Trophoblast cell (in vitro differentiated cells and primary cell): ENCODE measurements at regions not wholly inside any gene's neighbourhood (a gene's known extent, or its start where the extent isn't known, plus 50 kb on each side); places are given as distances from the start of the nearest gene placed in this dataset.

Experiments
- DNase-seq, 2 donors: peaks; one replicate each; pipeline ENCODE4 v3.0.0-alpha.2; 2016
- H2AFZ ChIP-seq: 2 replicates; pipeline ENCODE4 v1.6.1; 2013; ENCODE audit warnings: low read length, moderate library complexity, mild to moderate bottlenecking; ENCODE audit not compliant: insufficient read depth, poor library complexity
- H2AK5ac ChIP-seq: 2 replicates; pipeline ENCODE4 v1.6.1; 2013; ENCODE audit warnings: mild to moderate bottlenecking, low read length
- H2BK120ac ChIP-seq: 2 replicates; pipeline ENCODE4 v1.6.1; 2013; ENCODE audit warnings: low read length, mild to moderate bottlenecking, moderate library complexity; ENCODE audit not compliant: insufficient read depth, poor library complexity
- H2BK12ac ChIP-seq: 2 replicates; pipeline ENCODE4 v1.6.1; 2013; ENCODE audit warnings: mild to moderate bottlenecking, low read length, moderate library complexity
- H2BK5ac ChIP-seq: 2 replicates; pipeline ENCODE4 v1.6.1; 2013; ENCODE audit warnings: low read length, low read depth, moderate library complexity, mild to moderate bottlenecking; ENCODE audit not compliant: poor library complexity
- H3K14ac ChIP-seq: 2 replicates; pipeline ENCODE4 v1.6.1; 2013; ENCODE audit warnings: mild to moderate bottlenecking, low read length
- H3K18ac ChIP-seq: 2 replicates; pipeline ENCODE4 v1.6.1; 2013; ENCODE audit warnings: mild to moderate bottlenecking, low read length
- H3K23ac ChIP-seq: 2 replicates; pipeline ENCODE4 v1.6.1; 2013; ENCODE audit warnings: low read length
- H3K27ac ChIP-seq: 2 replicates; pipeline ENCODE4 v1.5.1; 2013; ENCODE audit warnings: low read depth, mild to moderate bottlenecking, inconsistent platforms, low read length, moderate library complexity
- H3K27me3 ChIP-seq: 2 replicates; pipeline ENCODE4 v1.6.1; 2013; ENCODE audit warnings: inconsistent platforms, mild to moderate bottlenecking, low read length, moderate library complexity; ENCODE audit not compliant: insufficient read depth
- H3K36me3 ChIP-seq, 2 experiments: 1 replicate in 1 of 2; 2 replicates in 1 of 2; pipeline ENCODE4 v1.6.1; 2013; ENCODE audit warnings: low read length in 2 of 2, mild to moderate bottlenecking in 2 of 2, moderate library complexity in 1 of 2; ENCODE audit not compliant: insufficient read depth in 2 of 2, control insufficient read depth in 1 of 2
- H3K4ac ChIP-seq: 2 replicates; pipeline ENCODE4 v1.6.1; 2013; ENCODE audit warnings: low read depth, mild to moderate bottlenecking, low read length, moderate library complexity
- H3K4me1 ChIP-seq, 2 experiments: 1 replicate in 1 of 2; 2 replicates in 1 of 2; pipeline ENCODE4 v1.6.1; 2013; ENCODE audit warnings: low read length in 2 of 2, mild to moderate bottlenecking in 2 of 2, moderate library complexity in 1 of 2; ENCODE audit not compliant: insufficient read depth in 2 of 2, control insufficient read depth in 1 of 2
- H3K4me2 ChIP-seq: 2 replicates; pipeline ENCODE4 v1.6.1; 2013; ENCODE audit warnings: inconsistent platforms, mild to moderate bottlenecking, low read length, moderate library complexity
- H3K4me3 ChIP-seq: 2 replicates; pipeline ENCODE4 v1.5.1; 2013; ENCODE audit warnings: mild to moderate bottlenecking, low read depth, low read length, inconsistent platforms
- H3K79me1 ChIP-seq: one replicate; pipeline ENCODE4 v1.6.1; 2013; ENCODE audit warnings: low read length
- H3K79me2 ChIP-seq: 2 replicates; pipeline ENCODE4 v1.6.1; 2013; ENCODE audit warnings: low read length, mild to moderate bottlenecking; ENCODE audit not compliant: control insufficient read depth, insufficient read depth, poor library complexity
- H3K9ac ChIP-seq: 2 replicates; pipeline ENCODE4 v1.6.1; 2013; ENCODE audit warnings: mild to moderate bottlenecking, low read length
- H3K9me3 ChIP-seq: 2 replicates; pipeline ENCODE4 v1.6.1; 2013; ENCODE audit warnings: low read depth, mild to moderate bottlenecking, control low read depth, inconsistent platforms, low read length; ENCODE audit not compliant: insufficient read depth
- H4K12ac ChIP-seq: 2 replicates; pipeline ENCODE4 v1.6.1; 2013; ENCODE audit warnings: low read depth, mild to moderate bottlenecking, low read length, moderate library complexity
- H4K8ac ChIP-seq: 2 replicates; pipeline ENCODE4 v1.6.1; 2013; ENCODE audit warnings: low read depth, mild to moderate bottlenecking, low read length, moderate library complexity
- H4K91ac ChIP-seq: one replicate; pipeline ENCODE4 v1.6.1; 2013; ENCODE audit warnings: low read depth, mild to moderate bottlenecking, low read length, moderate library complexity
- WGBS: extraction: QIAGEN DNeasy Blood & Tissue Kit; methylation state at CpG from one replicate; pipeline ENCODE4 v1.1.7; 2013; ENCODE audit warnings: missing lambda C conversion rate; ENCODE audit not compliant: insufficient read length, insufficient coverage; ENCODE audit errors: extremely low coverage; 5-methylcytosine and 5-hydroxymethylcytosine counted together

DNA sequence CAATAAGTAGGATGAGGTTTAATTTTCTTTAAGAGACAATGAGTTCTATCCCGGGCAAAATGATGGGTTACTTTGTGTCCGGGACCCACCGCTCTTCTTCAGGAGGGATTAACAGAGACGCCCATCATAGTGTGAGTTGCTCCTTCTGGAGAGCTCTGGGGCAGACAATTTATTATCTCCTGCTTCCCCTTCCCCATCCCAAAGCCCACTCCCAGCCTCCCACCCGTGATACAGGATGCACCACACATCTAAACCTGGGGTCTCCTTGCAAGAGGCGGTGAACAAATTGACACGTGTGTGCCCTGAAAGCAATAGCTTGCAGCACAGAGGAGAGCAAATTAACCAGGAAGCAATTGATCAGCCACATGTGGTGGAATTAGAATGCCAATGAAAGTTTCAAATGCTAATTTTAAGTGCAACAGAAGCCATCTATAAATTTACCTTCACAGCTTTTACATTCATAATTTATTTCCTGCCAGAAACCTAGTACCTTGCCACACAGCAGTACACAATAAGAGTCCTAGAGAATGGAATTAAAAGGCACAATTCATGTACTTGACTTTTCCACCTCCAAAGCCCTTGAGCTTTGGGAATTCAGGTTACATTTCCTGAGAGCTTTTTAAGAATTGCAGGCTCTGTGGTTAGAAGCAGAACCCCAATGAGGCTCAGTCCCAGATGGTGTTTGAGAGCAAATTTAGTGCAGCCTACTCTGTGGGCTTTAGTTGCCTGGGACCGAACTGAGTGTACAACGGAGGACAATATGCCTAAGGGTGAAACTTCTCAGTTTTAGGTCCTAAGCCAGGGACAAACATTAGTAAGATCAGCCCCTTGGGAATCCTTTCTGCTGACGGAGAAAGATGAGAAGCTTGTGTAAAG, 399.6 kb downstream of the MED10 start:
- no peak overlapping the region for H2AFZ ChIP-seq
- no peaks in the 10 kb centered on the region for H3K27me3 ChIP-seq
- no CpG with 5 or more reads among the region's 10 CpGs for WGBS
- no peaks in the 10 kb centered on the region for H3K79me1 ChIP-seq
- no peak overlapping the region for H2AK5ac ChIP-seq
- no peak overlapping the region for H4K8ac ChIP-seq
- no peak overlapping the region for H4K12ac ChIP-seq
- no peak overlapping the region for H3K4ac ChIP-seq
- H3K23ac ChIP-seq, result no peak overlapping the region
- peaks cover 2% of the 10 kb centered on the region for H3K9me3 ChIP-seq
- no peaks in the 10 kb centered on the region for H3K79me2 ChIP-seq
- no peak overlapping the region for H2BK120ac ChIP-seq
- no peak overlapping the region for H3K4me2 ChIP-seq
- H3K4me1 ChIP-seq, result peaks cover 5 to 10% of the 10 kb centered on the region in 2 experiments
- no peaks in the 10 kb centered on the region for H3K36me3 ChIP-seq
- no peak overlapping the region for H3K4me3 ChIP-seq
- no peak overlapping the region for H3K18ac ChIP-seq
- H2BK5ac ChIP-seq, result no peak overlapping the region
- no peak overlapping the region for H4K91ac ChIP-seq
- H3K9ac ChIP-seq, result no peak overlapping the region
- no peak overlapping the region for H3K14ac ChIP-seq
- H3K27ac ChIP-seq, result no peak overlapping the region
- no peak for DNase-seq
- H2BK12ac ChIP-seq, result no peak overlapping the region

DNA sequence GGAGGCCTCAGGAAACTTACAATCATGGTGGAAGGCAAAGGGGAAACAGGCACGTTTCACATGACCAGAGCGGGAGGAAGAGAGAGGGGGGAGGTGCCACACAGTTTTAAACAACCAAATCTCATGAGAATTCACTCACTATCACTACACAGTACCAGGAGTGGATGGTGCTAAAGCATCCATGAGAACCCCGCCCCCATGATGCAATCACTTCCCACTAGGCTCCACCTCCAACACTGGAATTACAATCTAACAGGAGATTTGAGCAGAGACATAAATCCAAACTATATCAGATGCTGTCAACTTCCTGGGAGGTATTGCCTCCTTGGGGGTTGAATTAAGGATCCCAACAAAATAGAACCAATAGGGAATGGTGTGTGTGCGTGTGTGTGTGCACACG, 407.1 kb downstream of the MED10 start:
- H4K91ac ChIP-seq, result no peak overlapping the region
- no peak overlapping the region for H2BK5ac ChIP-seq
- no peaks in the 10 kb centered on the region for H3K79me1 ChIP-seq
- H2BK120ac ChIP-seq, result no peak overlapping the region
- H4K12ac ChIP-seq, result no peak overlapping the region
- no peak overlapping the region for H3K9ac ChIP-seq
- no peak overlapping the region for H4K8ac ChIP-seq
- H3K14ac ChIP-seq, result no peak overlapping the region
- H3K4me2 ChIP-seq, result no peak overlapping the region
- H2AFZ ChIP-seq, result no peak overlapping the region
- H3K23ac ChIP-seq, result no peak overlapping the region
- H2AK5ac ChIP-seq, result no peak overlapping the region
- no peak overlapping the region for H3K4me3 ChIP-seq
- no peaks in the 10 kb centered on the region for H3K36me3 ChIP-seq
- no peak overlapping the region for H3K27ac ChIP-seq
- no peak overlapping the region for H3K4ac ChIP-seq
- H3K27me3 ChIP-seq, result no peaks in the 10 kb centered on the region
- H3K9me3 ChIP-seq, result no peaks in the 10 kb centered on the region
- no peaks in the 10 kb centered on the region for H3K79me2 ChIP-seq
- no peak overlapping the region for H2BK12ac ChIP-seq
- DNase-seq, result no peak
- no peak overlapping the region for H3K18ac ChIP-seq
- H3K4me1 ChIP-seq, result no peaks in the 10 kb centered on the region
- no CpG with 5 or more reads among the region's 5 CpGs for WGBS

- no peaks in the 10 kb centered on the region for H3K27me3 ChIP-seq
- DNase-seq, result peak in 1 of 2 donors; percentile 28
- no peak overlapping the region for H2AFZ ChIP-seq
- H3K4me1 ChIP-seq, result no peaks in the 10 kb centered on the region
- no peak overlapping the region for H3K18ac ChIP-seq
- H3K4ac ChIP-seq, result no peak overlapping the region
- H4K91ac ChIP-seq, result no peak overlapping the region
- H3K23ac ChIP-seq, result no peak overlapping the region
- no peak overlapping the region for H2BK5ac ChIP-seq
- no peak overlapping the region for H3K9ac ChIP-seq
- H3K14ac ChIP-seq, result no peak overlapping the region
- no peaks in the 10 kb centered on the region for H3K36me3 ChIP-seq
- no peak overlapping the region for H3K4me2 ChIP-seq
- no peak overlapping the region for H3K4me3 ChIP-seq
- H4K12ac ChIP-seq, result no peak overlapping the region
- no peak overlapping the region for H2BK12ac ChIP-seq
- H3K9me3 ChIP-seq, result peaks cover 4% of the 10 kb centered on the region
- H4K8ac ChIP-seq, result no peak overlapping the region
- H3K79me1 ChIP-seq, result no peaks in the 10 kb centered on the region
- no peak overlapping the region for H3K27ac ChIP-seq
- no peaks in the 10 kb centered on the region for H3K79me2 ChIP-seq
- no peak overlapping the region for H2BK120ac ChIP-seq
- H2AK5ac ChIP-seq, result no peak overlapping the region
Observed at GRCh38 chr5:5969942-5970483, 408.3 kb downstream of the MED10 start.

GRCh38 chr5:5968981-5969380, 409.4 kb downstream of the MED10 start:
- Histone ChIP-seq H3K4me2 (no peak overlapping the region), H3K9me3 (peaks cover 7% of the 10 kb centered on the region), H4K12ac (no peak overlapping the region), H2BK12ac (no peak overlapping the region), H3K4me3 (no peak overlapping the region), H3K27ac (no peak overlapping the region), H2BK120ac (no peak overlapping the region), H3K18ac (no peak overlapping the region), H2AFZ (no peak overlapping the region), H3K9ac (no peak overlapping the region), H3K79me1 (no peaks in the 10 kb centered on the region), H3K4me1 (no peaks in the 10 kb centered on the region), H4K8ac (no peak overlapping the region), H3K79me2 (no peaks in the 10 kb centered on the region), H2BK5ac (no peak overlapping the region), H3K27me3 (no peaks in the 10 kb centered on the region), H3K36me3 (no peaks in the 10 kb centered on the region), H3K4ac (no peak overlapping the region), H4K91ac (no peak overlapping the region), H3K14ac (no peak overlapping the region), H3K23ac (no peak overlapping the region), H2AK5ac (no peak overlapping the region)
- no CpG with 5 or more reads among the region's 4 CpGs for WGBS
- no peak for DNase-seq
